Ovary (tissue), 7 donors: ENCODE measurements at regions not wholly inside any gene's neighbourhood (a gene's known extent, or its start where the extent isn't known, plus 50 kb on each side); places are given as distances from the start of the nearest gene placed in this dataset.
"Not testable (repeated sequence)": the region's sequence is repeated elsewhere in the genome, so short reads cannot be mapped to it uniquely, and the experiment has no call there.

Experiments used
- DNase-seq, 5 donors: peaks; one replicate each; pipeline ENCODE4 v3.0.0-alpha.2; 2019 to 2020
- H3K27ac ChIP-seq, 2 donors: fragments of 200-600 bp; one replicate each; pipeline versions ENCODE4 v1.5.1 to v1.8.0; 2019 to 2022
- H3K27me3 ChIP-seq: fragments of 200-600 bp; one replicate; pipeline ENCODE4 v1.8.0; 2022
- H3K36me3 ChIP-seq: fragments of 200-600 bp; sonication (generic); one replicate; pipeline ENCODE4 v1.5.1; 2019
- H3K4me1 ChIP-seq: one replicate; pipeline ENCODE4 v1.8.1; 2013; ENCODE audit warnings: mild to moderate bottlenecking, moderate library complexity; ENCODE audit not compliant: insufficient read depth
- H3K4me3 ChIP-seq: fragments of 200-600 bp; sonication (generic); one replicate; pipeline ENCODE4 v1.5.1; 2017
- H3K9me3 ChIP-seq, 2 donors: fragments of 200-600 bp in 1 of 2; sonication (generic) in 1 of 2; one replicate each; pipeline versions ENCODE4 v1.5.1 to v1.8.1; 2013 to 2019; ENCODE audit warnings: mild to moderate bottlenecking in 1 of 2, moderate library complexity in 1 of 2
- EP300 ChIP-seq: sonication (generic); formaldehyde crosslinking; IDR thresholded peaks from one replicate; pipeline ENCODE4 v1.6.1; 2017; ENCODE audit warnings: antibody characterized with exemption
- POLR2A ChIP-seq: fragments of 450-650 bp; IDR thresholded peaks from one replicate; pipeline ENCODE4 v1.6.1; 2017; ENCODE audit warnings: antibody characterized with exemption, mild to moderate bottlenecking, moderate library complexity
- WGBS, 3 donors: extraction: QIAGEN DNeasy Blood & Tissue Kit in 1 of 3; methylation state at CpG; one replicate each; pipeline versions ENCODE4 v1.1.5 to v1.1.7; 2013 to 2017; 5-methylcytosine and 5-hydroxymethylcytosine counted together
- intact Hi-C, 4 donors: fragments of 100-400 bp; cut with DNase I; formaldehyde crosslinking; loops; one replicate each; pipeline versions ENCODE4 v1.11.0 to v1.15.1; 2022 to 2023
- TF ChIP-seq, protein P1 (sequence below), 3 donors: fragments of 450-650 bp in 2 of 3; fragments of 200-600 bp in 1 of 3; IDR thresholded peaks; one replicate each; pipeline versions ENCODE4 v1.5.1 to v1.8.0; 2016 to 2022; ENCODE audit warnings: antibody characterized with exemption in 3 of 3, mild to moderate bottlenecking in 1 of 3
- donor health status: DM: no; HTN: no; CAD: no; lungs with moderate emphysema.
- donor health status: DM: no; HTN: no; CAD: no.
- donor health status: Bipolar disorder and iron deficiency.
- donor health status: DM: no; HTN: no; CAD: no.
- donor health status: DM: yes; HTN: yes; CAD: no.

DNA sequence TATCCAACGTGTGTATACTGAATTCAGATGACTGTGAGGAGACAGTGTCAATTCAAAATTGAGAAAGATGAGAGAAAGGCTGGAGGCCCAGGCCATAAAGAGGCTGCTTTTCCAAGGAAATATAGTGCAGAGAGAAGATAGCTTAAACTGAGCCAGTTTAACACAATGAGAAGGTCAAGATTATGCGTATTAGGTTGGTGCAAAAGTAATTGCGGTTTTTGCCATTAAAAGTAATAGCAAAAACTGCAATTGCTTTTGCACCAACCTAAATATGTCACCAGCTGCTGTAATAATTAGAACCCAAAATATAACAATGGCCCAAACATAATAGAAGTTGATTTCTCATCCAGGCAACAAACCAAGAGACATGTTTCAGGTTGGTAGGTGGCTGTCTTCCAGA, 148.7 kb upstream of the ATP5MC3 start:
- no peak overlapping the region for H3K4me3 ChIP-seq
- H3K9me3 ChIP-seq = no peaks in the 10 kb centered on the region
- H3K36me3 ChIP-seq = no peaks in the 10 kb centered on the region
- H3K27me3 ChIP-seq = no peaks in the 10 kb centered on the region
- intact Hi-C loops = no loop called here
- no peak overlapping the region for H3K27ac ChIP-seq
- WGBS, 3 donors = 77 to 86% (median 79%) methylated on average over 3 of the region's 3 CpGs
- DNase-seq = no peak
- no peaks in the 10 kb centered on the region for H3K4me1 ChIP-seq
- TF ChIP-seq EP300 = no peak
- TF ChIP-seq, protein P1, sequence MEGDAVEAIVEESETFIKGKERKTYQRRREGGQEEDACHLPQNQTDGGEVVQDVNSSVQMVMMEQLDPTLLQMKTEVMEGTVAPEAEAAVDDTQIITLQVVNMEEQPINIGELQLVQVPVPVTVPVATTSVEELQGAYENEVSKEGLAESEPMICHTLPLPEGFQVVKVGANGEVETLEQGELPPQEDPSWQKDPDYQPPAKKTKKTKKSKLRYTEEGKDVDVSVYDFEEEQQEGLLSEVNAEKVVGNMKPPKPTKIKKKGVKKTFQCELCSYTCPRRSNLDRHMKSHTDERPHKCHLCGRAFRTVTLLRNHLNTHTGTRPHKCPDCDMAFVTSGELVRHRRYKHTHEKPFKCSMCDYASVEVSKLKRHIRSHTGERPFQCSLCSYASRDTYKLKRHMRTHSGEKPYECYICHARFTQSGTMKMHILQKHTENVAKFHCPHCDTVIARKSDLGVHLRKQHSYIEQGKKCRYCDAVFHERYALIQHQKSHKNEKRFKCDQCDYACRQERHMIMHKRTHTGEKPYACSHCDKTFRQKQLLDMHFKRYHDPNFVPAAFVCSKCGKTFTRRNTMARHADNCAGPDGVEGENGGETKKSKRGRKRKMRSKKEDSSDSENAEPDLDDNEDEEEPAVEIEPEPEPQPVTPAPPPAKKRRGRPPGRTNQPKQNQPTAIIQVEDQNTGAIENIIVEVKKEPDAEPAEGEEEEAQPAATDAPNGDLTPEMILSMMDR (IDR thresholded peaks at IDR 0.05) = no peak
- TF ChIP-seq POLR2A = no peak

DNA sequence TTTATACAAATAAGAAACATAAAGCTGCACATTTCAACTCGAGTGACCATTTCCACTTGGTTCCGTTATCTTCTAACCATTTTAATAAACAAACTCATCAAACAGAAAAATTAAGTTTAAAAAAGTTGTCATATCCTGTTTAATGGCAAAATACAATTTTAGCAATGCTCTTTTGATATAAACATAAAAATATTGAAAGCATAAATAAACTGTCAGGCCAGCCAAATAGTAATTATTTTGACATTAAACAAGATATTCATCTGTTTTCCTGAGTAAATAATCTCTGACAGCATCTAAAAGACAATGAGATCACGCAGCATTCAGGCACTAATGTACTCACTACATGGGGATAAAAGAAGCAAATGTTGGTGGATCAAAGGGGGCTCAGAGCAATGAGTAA, 145.3 kb upstream of the ATP5MC3 start:
- no peak for DNase-seq
- WGBS, 3 donors = 79 to 85% (median 80%) methylated on average over 3 of the region's 3 CpGs
- TF ChIP-seq EP300 (no peak), POLR2A (no peak)
- TF ChIP-seq, protein P1 (IDR thresholded peaks at IDR 0.05) = no peak
- H3K27ac ChIP-seq = no peak overlapping the region
- H3K4me1 ChIP-seq = no peaks in the 10 kb centered on the region
- no peaks in the 10 kb centered on the region for H3K9me3 ChIP-seq
- H3K4me3 ChIP-seq = no peak overlapping the region
- H3K27me3 ChIP-seq = no peaks in the 10 kb centered on the region
- H3K36me3 ChIP-seq = no peaks in the 10 kb centered on the region
- intact Hi-C loops = no loop called here

DNA sequence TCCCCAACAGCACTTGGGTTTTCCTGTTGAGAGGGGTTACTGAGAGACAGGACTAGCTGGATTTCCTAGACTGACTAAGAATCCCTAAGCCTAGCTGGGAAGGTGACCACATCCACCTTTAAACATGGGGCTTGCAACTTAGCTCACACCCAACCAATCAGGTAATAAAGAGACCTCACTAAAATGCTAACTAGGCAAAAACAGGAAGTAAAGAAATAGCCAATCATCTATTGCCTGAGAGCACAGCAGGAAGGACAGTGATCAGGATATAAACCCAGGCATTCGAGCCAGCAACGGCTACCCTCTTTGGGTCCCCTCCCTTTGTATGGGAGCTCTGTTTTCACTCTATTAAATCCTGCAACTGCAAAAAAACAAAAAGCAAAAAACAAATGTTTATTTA, 144.7 kb upstream of the ATP5MC3 start:
- H3K27me3 ChIP-seq, intact Hi-C loops, H3K9me3 ChIP-seq, H3K36me3 ChIP-seq, DNase-seq, H3K4me1 ChIP-seq, H3K27ac ChIP-seq, H3K4me3 ChIP-seq: not testable (repeated sequence)
- WGBS, 3 donors = 74 to 93% (median 78%) methylated on average over 2 of the region's 2 CpGs

DNA sequence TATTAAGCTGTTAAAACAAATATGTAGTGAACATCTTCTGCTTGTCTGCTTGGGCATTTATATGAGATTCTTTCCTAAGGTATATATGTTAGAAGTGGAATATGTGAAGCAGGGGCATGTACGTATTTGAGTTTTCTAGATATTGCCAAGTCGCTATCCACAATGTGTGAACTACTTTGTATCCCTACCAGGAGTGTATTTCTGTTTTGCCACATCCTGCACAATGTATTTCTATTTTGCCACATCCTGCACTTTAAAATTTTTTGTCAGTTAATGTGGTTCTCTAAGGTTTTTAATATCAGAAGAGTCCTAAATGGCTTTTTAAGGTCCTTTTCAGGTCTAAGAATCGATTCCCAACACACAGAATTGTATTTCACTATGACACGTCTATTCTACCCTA, 141.7 kb upstream of the ATP5MC3 start:
- TF ChIP-seq, protein P1 (IDR thresholded peaks at IDR 0.05) = no peak
- TF ChIP-seq POLR2A (no peak), EP300 (no peak)
- intact Hi-C loops = no loop called here
- H3K27me3 ChIP-seq = no peaks in the 10 kb centered on the region
- H3K27ac ChIP-seq = no peak overlapping the region
- no peak for DNase-seq
- H3K36me3 ChIP-seq = no peaks in the 10 kb centered on the region
- no peaks in the 10 kb centered on the region for H3K4me1 ChIP-seq
- H3K4me3 ChIP-seq = no peak overlapping the region
- H3K9me3 ChIP-seq = no peaks in the 10 kb centered on the region
- WGBS, 3 donors = 71 to 87% (median 82%) methylated on average over 4 of the region's 4 CpGs

DNA sequence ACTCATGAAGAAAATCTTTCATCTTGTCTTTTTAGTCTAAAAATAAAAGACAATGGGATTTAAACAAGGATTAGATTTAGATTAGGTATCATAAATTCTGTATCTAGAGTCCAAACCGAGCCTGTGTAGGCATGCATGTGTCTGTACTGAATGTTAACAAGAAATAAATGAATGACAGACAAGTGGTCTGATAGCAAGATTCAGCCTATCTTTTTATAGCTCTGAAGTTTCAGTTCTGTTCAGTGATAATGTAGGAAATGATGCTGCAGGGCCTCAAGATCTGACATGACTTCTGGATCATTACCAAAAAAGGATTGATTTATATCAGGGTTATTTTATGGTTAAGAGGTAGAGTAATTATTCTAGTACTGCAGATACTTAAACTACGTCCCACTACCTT, 137.0 kb upstream of the ATP5MC3 start:
- H3K36me3 ChIP-seq = no peaks in the 10 kb centered on the region
- intact Hi-C loops = no loop called here
- no peaks in the 10 kb centered on the region for H3K4me1 ChIP-seq
- H3K4me3 ChIP-seq = no peak overlapping the region
- no peak for DNase-seq
- 47 to 48% (median 48%) methylated on average over 2 of the region's 2 CpGs for WGBS, 3 donors
- H3K9me3 ChIP-seq = no peaks in the 10 kb centered on the region
- TF ChIP-seq EP300 = no peak
- TF ChIP-seq, protein P1 (IDR thresholded peaks at IDR 0.05) = no peak
- H3K27me3 ChIP-seq = no peaks in the 10 kb centered on the region
- H3K27ac ChIP-seq = no peak overlapping the region
